ENCODE measurements at regions not wholly inside any gene's neighbourhood (a gene's known extent, or its start where the extent isn't known, plus 50 kb on each side); places are given as distances from the start of the nearest gene placed in this dataset.

DNA sequence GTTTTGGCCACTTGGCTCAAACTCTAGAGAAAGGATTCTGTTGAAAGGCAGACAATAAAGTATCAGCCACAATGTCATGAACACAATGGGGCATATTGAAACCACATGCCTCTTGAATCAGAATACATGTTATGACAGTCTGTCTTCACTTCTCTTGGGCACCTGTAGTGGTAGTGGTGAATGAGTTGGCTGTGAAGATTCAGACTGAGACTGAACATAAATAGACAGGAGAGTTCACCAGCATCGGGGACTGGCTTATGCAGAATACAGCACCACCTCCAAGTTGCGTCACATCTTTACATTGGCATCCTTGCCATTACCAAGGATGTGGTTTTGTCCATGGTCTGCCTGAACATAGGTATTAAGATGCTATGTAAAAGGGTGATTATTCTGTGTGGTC is 336.8 kb downstream of the MYCN start:
- TF ChIP-seq, protein P1, sequence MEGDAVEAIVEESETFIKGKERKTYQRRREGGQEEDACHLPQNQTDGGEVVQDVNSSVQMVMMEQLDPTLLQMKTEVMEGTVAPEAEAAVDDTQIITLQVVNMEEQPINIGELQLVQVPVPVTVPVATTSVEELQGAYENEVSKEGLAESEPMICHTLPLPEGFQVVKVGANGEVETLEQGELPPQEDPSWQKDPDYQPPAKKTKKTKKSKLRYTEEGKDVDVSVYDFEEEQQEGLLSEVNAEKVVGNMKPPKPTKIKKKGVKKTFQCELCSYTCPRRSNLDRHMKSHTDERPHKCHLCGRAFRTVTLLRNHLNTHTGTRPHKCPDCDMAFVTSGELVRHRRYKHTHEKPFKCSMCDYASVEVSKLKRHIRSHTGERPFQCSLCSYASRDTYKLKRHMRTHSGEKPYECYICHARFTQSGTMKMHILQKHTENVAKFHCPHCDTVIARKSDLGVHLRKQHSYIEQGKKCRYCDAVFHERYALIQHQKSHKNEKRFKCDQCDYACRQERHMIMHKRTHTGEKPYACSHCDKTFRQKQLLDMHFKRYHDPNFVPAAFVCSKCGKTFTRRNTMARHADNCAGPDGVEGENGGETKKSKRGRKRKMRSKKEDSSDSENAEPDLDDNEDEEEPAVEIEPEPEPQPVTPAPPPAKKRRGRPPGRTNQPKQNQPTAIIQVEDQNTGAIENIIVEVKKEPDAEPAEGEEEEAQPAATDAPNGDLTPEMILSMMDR (IDR thresholded peaks at IDR 0.05; ENCODE audit: low read depth, low read length, missing control alignments): no peak
- DNase-seq (ENCODE audit: low read depth): no peak
- H3K4me3 ChIP-seq (ENCODE audit: low read depth, low read length): no peak overlapping the region

- no peak for DNase-seq (ENCODE audit: low read depth)
- no peak overlapping the region for H3K4me3 ChIP-seq (ENCODE audit: low read depth, low read length)
- TF ChIP-seq, protein P1 (IDR thresholded peaks at IDR 0.05; ENCODE audit: low read depth, low read length, missing control alignments): no peak
Observed at GRCh38 chr2:16275661-16276060, 335.3 kb downstream of the MYCN start.

DNA sequence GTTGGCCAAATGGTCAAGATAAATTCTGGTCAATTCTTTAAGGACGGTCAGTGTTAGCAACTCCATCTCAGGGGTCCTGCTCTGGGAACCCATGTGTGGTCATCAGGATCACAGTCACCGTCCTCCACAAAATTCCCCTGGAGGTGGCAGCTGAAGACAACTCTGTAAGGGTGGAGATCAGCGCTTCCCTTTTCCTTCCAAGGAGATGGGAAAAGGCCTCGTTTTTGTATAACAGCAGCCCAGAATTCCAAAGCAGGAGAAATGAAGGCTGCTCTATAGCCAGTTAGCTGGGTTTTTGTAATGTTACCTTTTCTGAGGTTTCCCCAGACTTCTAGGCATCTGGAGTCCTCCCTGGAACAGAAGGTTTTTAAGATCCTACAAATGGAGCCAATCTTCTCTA is 334.8 kb downstream of the MYCN start:
- TF ChIP-seq, protein P1 (IDR thresholded peaks at IDR 0.05; ENCODE audit: low read depth, low read length, missing control alignments): no peak
- no peak for DNase-seq (ENCODE audit: low read depth)
- H3K4me3 ChIP-seq (ENCODE audit: low read depth, low read length): no peak overlapping the region

GRCh38 chr2:16273111-16273510 is 332.8 kb downstream of the MYCN start:
- TF ChIP-seq, protein P1 (IDR thresholded peaks at IDR 0.05; ENCODE audit: low read depth, low read length, missing control alignments): no peak
- DNase-seq (ENCODE audit: low read depth): no peak
- H3K4me3 ChIP-seq (ENCODE audit: low read depth, low read length): no peak overlapping the region

- H3K4me3 ChIP-seq (ENCODE audit: low read depth, low read length): no peak overlapping the region
- TF ChIP-seq, protein P1 (IDR thresholded peaks at IDR 0.05; ENCODE audit: low read depth, low read length, missing control alignments): no peak
- DNase-seq (ENCODE audit: low read depth): no peak
Observed at GRCh38 chr2:16272038-16272788, 331.9 kb downstream of the MYCN start.

GRCh38 chr2:16271231-16271896 is 331.0 kb downstream of the MYCN start:
- TF ChIP-seq, protein P1 (IDR thresholded peaks at IDR 0.05; ENCODE audit: low read depth, low read length, missing control alignments): no peak
- DNase-seq (ENCODE audit: low read depth): no peak
- no peak overlapping the region for H3K4me3 ChIP-seq (ENCODE audit: low read depth, low read length)

Measured in GM12864 (cell line).